ENCODE measurements at regions not wholly inside any gene's neighbourhood (a gene's known extent, or its start where the extent isn't known, plus 50 kb on each side); places are given as distances from the start of the nearest gene placed in this dataset.

DNA sequence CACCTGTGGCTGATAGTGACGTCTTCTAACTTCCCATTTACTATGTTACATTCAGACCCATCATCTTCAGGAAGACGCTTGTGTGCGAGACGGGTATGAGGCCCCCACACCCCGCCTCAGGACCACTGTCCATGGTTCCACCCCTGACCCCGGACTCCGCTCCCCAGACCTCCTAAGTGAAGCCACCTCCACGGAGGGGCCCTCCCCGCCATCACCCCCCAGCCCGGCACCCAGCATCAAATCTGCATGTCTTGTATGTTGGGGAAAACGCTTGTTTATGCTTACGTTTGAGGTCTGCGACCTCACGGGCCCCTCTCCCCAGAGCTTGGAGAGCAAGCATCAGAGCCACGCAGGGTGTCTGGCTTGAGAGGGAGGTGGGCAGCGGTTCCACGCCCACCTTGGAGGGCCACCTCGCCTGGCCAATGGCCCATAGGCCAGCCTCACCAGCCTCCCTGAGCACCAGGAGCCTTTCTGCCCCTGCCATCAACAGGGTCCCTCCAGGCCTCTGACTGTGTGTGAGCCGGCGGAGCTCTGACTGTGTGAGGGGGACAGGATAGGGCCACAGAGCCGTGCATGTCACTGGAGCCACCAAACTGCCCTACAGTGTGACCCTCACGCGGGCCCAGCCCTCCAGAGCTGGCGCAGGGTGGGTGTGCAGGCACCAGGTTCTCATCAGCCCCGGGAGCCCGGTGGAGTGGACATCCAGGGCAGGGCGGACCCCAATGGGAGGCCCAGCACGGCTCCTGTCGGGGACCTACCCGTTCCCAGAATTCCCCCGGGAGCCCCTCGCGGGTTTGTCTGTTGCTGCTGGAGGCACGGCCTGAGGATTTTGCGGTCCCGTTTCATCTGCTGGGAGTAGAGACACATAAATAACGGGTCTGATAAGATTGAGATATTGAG lies 88.4 kb upstream of the NKX1-1 start:
- TF ChIP-seq, protein P1, sequence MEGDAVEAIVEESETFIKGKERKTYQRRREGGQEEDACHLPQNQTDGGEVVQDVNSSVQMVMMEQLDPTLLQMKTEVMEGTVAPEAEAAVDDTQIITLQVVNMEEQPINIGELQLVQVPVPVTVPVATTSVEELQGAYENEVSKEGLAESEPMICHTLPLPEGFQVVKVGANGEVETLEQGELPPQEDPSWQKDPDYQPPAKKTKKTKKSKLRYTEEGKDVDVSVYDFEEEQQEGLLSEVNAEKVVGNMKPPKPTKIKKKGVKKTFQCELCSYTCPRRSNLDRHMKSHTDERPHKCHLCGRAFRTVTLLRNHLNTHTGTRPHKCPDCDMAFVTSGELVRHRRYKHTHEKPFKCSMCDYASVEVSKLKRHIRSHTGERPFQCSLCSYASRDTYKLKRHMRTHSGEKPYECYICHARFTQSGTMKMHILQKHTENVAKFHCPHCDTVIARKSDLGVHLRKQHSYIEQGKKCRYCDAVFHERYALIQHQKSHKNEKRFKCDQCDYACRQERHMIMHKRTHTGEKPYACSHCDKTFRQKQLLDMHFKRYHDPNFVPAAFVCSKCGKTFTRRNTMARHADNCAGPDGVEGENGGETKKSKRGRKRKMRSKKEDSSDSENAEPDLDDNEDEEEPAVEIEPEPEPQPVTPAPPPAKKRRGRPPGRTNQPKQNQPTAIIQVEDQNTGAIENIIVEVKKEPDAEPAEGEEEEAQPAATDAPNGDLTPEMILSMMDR (conservative IDR thresholded peaks at IDR 0.05; ENCODE audit: low read depth, low read length) = no peak
- no peak for TF ChIP-seq EZH2 (IDR thresholded peaks at IDR 0.05; ENCODE audit: low read length, unreplicated experiment)

All from PC-3 (cell line).